DND-41 (cell line): ENCODE measurements at regions not wholly inside any gene's neighbourhood (a gene's known extent, or its start where the extent isn't known, plus 50 kb on each side); places are given as distances from the start of the nearest gene placed in this dataset.

Experiments
- EZH2 ChIP-seq: IDR thresholded peaks from 3 replicates; pipeline ENCODE4 v1.6.1; 2012; ENCODE audit warnings: borderline replicate concordance, low read depth, mild to moderate bottlenecking, moderate library complexity, low read length, inconsistent platforms; ENCODE audit not compliant: severe bottlenecking
- TF ChIP-seq, protein P1 (sequence below): IDR thresholded peaks from 2 replicates; pipeline ENCODE4 v1.5.1; 2012; ENCODE audit warnings: borderline replicate concordance, low read length, moderate library complexity, mild to moderate bottlenecking; ENCODE audit not compliant: poor library complexity, severe bottlenecking; ENCODE audit errors: extremely low read depth

DNA sequence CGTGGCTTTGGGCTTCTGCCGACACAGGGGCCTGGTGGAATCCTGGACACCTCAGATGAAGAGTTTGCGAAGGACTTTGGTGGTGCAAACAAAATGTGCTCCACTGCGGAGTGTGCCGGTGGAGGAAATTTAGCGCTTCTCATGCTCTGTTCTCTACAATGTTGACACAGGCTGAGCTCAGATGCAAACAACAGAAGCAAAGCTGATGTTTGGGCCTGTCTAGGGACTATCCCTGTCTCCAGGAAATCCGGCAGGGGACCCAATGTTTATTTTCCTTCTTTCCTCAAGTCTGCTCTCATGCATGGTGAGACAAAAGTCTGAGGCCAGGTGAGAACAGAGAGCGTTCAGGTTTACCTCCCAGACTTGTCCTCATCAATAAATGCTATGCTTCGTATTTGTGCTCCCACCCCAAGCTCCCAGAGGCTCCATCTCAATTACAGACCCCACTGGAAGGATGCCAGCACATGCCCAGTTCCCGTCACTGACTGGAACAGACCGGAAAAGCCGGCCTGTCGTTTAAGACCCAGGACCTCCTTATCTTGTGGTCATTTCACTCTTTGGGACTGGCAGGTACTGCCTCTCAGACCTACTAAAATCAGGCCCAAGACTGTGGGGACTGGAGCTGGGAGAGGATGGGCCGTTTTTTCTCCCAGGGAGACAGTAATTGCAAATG is 105.7 kb upstream of the B3GAT1 start:
- TF ChIP-seq, protein P1, sequence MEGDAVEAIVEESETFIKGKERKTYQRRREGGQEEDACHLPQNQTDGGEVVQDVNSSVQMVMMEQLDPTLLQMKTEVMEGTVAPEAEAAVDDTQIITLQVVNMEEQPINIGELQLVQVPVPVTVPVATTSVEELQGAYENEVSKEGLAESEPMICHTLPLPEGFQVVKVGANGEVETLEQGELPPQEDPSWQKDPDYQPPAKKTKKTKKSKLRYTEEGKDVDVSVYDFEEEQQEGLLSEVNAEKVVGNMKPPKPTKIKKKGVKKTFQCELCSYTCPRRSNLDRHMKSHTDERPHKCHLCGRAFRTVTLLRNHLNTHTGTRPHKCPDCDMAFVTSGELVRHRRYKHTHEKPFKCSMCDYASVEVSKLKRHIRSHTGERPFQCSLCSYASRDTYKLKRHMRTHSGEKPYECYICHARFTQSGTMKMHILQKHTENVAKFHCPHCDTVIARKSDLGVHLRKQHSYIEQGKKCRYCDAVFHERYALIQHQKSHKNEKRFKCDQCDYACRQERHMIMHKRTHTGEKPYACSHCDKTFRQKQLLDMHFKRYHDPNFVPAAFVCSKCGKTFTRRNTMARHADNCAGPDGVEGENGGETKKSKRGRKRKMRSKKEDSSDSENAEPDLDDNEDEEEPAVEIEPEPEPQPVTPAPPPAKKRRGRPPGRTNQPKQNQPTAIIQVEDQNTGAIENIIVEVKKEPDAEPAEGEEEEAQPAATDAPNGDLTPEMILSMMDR = no peak
- TF ChIP-seq EZH2 = no peak
